Stimulated activated CD4-positive, alpha-beta T cell treated with anti-CD3 and anti-CD28 coated beads, Interleukin-1b, Interleukin-23, amount 100 ng/mL, for 48 hours (primary cell): ENCODE measurements at regions not wholly inside any gene's neighbourhood (a gene's known extent, or its start where the extent isn't known, plus 50 kb on each side); places are given as distances from the start of the nearest gene placed in this dataset.
"Not testable (repeated sequence)": the region's sequence is repeated elsewhere in the genome, so short reads cannot be mapped to it uniquely, and the experiment has no call there.

Source experiments
- DNase-seq: peaks from one replicate; pipeline ENCODE4 v3.0.0-alpha.2; 2020

DNA sequence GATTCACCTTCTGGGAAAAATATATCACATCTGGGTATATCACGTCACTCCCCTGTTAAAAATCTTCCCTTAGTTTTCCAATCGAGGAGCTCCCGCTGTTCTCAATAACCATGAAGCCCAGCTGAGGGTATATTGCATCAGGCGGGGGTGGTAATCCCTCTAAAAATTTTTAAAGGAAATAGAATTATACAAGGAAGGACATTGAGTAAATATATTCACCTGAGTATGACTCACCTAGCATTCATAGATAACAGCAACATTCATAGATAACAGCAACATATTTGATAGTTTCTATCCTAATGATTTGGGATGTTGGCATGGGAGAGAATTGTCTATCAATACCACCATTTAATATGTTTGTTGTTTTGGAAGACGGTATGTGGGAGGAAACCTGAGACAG, 473.6 kb downstream of the RMST start:
- DNase-seq, result no peak

- no peak for DNase-seq
Observed at GRCh38 chr12:97938031-97938430, 475.4 kb downstream of the RMST start.

- DNase-seq, result no peak
Observed at GRCh38 chr12:97939156-97939555, 476.6 kb downstream of the RMST start.

GRCh38 chr12:97940105-97940504, 477.5 kb downstream of the RMST start:
- DNase-seq, result no peak

GRCh38 chr12:97940629-97941028, 478.0 kb downstream of the RMST start:
- DNase-seq, result no peak

DNA sequence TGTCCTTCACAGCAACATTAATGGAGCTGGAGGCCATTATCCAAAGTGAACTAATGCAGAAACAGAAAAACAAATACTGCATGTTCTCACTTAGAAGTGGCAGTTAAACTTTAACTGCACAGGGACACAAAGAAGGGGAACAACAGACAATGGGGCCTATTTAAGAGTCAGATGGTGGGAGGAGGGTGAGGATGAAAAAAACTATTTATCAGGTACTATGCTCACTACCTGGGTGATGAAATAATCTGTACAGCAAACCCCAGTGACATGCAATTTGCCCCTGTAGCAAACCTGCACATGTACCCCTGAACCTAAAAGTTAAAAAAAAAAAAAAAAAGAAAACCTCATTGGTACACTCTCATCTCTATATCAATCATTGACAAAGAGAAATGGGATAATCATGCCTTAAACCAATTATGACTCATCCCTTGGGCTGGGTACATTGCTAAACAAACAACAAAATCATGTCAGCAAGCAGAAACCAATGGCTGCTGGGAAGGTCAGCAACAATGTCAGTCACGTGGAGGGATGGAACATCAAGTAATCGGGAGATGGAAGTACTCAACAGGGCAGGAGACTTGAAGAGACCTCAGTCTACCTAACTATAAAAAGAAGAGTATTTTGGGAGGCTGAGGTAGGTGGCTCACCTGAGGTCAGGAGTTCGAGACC, 479.2 kb downstream of the RMST start:
- DNase-seq, result no peak

GRCh38 chr12:97943359-97943758, 480.8 kb downstream of the RMST start:
- DNase-seq, result no peak

DNA sequence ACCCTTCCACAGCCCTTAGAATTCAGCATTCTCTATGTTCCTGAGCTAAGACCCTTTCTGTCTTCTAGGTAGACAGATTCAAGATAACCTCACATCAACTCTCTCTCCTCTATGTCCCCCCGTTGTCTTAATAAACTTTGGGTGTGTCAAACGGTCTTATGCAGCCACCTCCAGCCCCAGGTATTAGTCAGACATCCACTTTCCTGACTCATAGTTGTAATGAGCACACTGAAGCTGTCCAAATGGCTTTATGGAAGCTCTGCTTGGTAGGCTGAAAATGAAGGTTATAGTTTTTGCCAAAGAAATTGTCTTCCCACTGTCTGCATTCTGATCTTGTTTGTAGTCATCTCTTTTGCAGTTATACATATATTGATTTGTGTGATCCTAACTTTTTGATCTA, 482.0 kb downstream of the RMST start:
- DNase-seq, result no peak

GRCh38 chr12:97946701-97947100, 484.1 kb downstream of the RMST start:
- no peak for DNase-seq

GRCh38 chr12:97948591-97948990, 486.0 kb downstream of the RMST start:
- no peak for DNase-seq

DNA sequence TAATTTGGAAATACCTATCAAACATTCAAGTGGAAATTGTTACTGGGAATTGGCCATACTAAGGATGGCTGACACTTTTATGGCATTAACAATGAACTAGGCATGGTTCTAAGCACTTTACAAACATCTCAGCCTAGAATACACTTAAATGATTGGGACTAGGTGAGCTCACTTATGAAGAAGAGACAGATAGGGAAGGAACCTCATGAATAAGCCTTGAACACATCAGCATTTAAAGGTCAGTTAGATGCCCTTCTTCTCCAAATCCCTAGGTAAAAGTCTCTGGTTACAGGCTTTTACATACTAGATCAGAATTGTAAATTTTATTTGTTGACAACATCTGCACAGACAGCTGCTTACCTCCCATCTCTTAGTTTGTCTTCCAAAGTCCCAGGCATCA, 488.6 kb downstream of the RMST start:
- DNase-seq, result no peak

DNA sequence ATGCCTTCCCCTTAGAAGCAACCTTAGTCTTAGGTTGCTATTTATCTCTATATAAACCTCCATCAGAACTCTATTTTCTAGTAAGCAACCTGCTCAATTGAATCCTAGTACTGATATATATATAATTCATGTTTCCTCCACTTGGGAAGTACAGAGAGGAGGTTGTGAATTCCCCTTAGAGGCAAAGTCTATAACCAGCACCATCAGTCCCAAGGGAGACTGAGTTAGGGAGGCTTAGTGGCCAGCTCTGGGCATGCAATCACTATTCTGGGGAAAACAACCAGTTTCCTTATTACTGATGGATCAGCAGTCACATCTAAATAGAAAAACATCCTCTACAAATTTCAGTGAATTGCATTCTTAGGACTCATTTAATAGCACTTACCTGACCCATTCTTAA, 489.1 kb downstream of the RMST start:
- DNase-seq, result no peak

- no peak for DNase-seq
Observed at GRCh38 chr12:97957109-97957508, 494.5 kb downstream of the RMST start.

- DNase-seq, result no peak
Observed at GRCh38 chr12:97960225-97960624, 497.6 kb downstream of the RMST start.

DNA sequence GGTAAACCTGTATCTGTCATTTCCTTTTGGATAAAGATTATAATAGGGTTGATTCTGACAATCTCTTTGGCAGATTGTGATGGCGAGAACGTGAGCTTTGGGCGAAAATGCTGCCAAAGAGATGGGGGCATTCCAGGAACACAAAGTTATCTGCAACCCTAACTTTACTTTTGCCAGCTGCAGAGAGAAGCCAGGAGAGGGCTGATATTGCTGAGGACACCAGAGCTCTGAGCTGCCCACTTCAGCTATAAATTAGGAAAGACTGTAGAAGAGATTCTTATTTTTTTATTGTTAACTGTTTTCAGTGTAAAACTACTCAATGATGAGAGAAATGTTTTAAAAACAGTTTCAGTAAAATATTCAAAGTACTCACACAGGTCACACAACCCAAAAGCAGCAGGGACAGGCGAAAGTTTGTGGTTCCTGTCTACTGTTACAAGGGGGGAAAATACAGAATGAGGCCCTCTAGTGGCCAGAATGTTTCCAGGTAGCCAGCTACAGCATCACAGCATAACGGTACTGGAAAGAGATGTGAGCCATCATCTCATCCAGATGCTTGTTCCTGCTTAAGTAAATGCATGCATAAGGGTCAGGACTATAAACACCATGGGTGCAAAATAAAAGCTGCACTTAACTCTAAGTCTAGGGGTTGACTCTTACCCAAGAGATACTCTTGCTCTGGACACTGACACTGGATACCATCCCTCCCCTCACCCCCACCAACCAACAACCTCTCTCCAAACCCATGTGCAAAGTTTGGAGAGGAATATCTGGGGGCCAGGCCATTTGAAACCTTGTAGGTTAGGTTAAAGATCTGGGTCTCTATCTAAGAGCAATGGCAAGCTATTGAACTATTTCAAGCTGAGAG, 498.4 kb downstream of the RMST start:
- DNase-seq, result no peak

DNA sequence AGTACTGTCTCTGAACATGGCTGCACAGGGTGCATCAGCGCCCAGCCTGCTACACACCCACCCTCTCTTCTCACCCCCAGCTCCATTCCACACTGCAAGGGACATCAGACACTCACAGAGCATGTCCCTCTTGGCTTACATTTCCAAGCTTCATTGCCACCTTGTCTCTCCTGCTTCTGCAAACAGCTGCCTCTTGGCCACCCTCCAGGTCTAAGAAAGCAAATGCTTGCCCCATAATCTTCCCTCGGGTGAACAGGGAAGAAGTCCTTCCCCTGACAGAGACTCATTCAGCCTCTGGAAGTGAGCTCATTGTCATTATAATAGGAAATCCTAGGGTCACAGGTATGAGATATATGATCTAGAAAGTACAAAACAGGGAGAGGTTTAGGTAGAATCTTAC, 505.2 kb downstream of the RMST start:
- DNase-seq, result no peak

- DNase-seq, result no peak
Observed at GRCh38 chr12:97968641-97969197, 506.1 kb downstream of the RMST start.

DNA sequence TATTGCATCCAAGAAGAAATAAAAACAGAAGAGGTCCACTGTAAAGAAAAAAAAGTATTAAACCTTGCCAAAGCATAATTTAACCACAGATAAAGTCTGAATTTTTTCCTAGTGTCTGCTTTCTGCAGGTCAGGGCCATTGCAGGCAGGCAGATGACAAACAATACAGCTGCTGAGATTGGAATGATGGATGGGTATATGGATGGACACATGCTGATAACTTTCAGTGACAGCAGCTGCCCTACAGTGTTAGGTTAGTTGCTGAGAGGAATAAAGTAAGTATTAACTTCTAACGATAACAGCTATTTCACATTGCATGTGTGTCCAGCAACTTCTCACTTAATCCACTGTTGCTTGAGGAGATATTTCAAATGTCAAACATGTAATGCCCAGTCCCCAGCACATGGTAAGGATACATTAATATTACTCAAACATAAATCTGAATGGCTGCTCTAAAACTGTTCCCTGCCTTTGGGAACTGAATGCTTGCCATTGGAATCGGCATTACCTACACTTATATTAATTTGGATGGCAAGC, 515.3 kb downstream of the RMST start:
- no peak for DNase-seq

DNA sequence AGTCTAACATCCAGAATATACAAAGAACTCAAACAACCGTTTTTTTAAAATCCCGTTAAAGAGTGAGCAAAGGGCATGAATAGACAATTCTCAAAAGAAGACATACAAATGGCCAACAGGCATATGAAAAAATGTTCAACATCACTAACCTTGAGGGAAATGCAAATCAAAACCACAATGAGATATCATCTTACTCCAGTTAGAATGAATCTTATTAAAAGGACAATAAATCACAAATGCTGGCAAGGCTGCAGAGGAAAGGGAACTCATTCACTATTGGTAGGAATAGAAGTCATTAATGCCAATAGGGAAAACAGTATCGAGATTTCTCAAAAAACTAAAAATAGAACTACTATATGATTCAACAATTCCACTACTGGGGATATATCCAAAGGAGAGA, 520.1 kb downstream of the RMST start:
- no peak for DNase-seq

DNA sequence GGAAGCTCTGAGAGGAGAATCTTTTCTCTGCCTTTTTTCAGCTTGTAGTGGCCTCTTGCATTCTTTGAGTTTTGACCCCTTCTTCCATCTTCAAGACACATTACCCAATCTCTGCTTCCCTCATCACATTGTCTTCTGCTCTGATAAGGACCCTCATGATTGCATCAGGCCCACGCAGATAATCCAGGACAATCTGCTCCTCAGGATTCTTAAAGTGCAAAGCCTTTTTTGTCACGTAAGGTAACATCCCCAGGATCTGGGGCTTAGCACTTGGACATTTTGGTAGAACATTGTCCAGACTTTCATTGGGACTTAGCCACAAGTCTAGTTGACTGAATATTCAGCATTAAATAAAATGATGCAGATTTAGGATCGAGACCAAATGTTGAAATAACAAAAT, 521.2 kb downstream of the RMST start:
- DNase-seq, result no peak

- no peak for DNase-seq
Observed at GRCh38 chr12:97984436-97984835, 521.8 kb downstream of the RMST start.

DNA sequence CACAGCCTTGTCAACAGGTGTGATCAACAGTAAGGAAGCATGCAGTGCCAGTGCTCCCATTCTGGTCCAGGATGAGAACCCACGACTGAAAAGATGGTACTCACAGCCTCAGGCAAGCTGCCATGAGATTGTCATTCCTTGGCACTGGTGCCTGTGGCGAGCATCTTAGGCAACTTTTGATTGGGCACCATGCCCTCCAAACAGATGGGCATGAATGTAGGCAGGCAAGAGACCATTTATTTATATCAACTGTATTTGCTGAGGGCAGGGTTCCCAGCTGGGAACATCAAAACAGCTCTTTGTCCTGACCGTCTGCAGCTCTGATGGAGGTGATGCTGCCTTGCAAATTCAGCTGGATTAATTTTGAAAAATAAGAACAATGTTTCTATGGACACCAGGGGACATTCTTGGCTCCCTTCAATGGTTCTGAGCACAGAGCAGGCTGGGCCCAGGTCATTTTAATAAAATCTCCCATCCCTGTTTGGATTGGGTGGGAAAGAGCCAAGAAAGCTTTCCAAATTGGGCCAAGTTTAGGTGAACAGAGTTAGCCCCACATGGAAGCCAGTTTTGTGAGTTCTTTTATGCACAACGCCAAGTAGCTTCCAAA, 522.5 kb downstream of the RMST start:
- no peak for DNase-seq

DNA sequence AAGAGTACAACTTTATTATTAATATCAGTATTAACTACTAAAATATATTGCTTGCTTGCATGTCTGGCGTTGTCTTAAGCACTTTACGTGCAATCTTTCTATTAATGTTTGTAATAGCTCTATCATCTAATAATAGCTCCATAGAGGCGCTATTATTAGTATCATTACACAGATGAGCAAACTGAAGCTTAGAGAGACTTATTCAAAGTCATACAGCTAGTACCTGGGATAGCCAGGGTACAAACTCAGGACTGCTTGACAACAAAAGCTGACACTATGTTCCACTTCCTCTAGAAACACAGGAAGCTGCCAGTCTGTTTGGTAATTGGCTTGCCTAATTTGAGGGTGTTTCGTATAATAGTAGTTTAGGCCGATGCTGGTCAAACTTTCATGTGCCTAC, 523.2 kb downstream of the RMST start:
- no peak for DNase-seq

- not testable (repeated sequence) for DNase-seq
Observed at GRCh38 chr12:97988588-97988987, 526.0 kb downstream of the RMST start.
